ENCODE measurements at regions not wholly inside any gene's neighbourhood (a gene's known extent, or its start where the extent isn't known, plus 50 kb on each side); places are given as distances from the start of the nearest gene placed in this dataset.

- Mint-ChIP-seq H3K36me3 (ENCODE audit: low read depth) (no peaks in the 10 kb centered on the region), H3K9me3 (no peaks in the 10 kb centered on the region), H3K27ac (no peak overlapping the region), H3K27me3 (ENCODE audit: insufficient read depth) (peaks cover 2% of the 10 kb centered on the region), H3K4me1 (ENCODE audit: low read depth) (peaks cover 5% of the 10 kb centered on the region; the same call in 1 of the 2 replicates), H3K4me3 (no peak overlapping the region)
- no peak for DNase-seq
- TF ChIP-seq, protein P1, sequence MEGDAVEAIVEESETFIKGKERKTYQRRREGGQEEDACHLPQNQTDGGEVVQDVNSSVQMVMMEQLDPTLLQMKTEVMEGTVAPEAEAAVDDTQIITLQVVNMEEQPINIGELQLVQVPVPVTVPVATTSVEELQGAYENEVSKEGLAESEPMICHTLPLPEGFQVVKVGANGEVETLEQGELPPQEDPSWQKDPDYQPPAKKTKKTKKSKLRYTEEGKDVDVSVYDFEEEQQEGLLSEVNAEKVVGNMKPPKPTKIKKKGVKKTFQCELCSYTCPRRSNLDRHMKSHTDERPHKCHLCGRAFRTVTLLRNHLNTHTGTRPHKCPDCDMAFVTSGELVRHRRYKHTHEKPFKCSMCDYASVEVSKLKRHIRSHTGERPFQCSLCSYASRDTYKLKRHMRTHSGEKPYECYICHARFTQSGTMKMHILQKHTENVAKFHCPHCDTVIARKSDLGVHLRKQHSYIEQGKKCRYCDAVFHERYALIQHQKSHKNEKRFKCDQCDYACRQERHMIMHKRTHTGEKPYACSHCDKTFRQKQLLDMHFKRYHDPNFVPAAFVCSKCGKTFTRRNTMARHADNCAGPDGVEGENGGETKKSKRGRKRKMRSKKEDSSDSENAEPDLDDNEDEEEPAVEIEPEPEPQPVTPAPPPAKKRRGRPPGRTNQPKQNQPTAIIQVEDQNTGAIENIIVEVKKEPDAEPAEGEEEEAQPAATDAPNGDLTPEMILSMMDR (IDR thresholded peaks at IDR 0.05) = no peak
Observed at GRCh38 chr12:84785951-84786350, 126.6 kb downstream of the SLC6A15 start.

DNA sequence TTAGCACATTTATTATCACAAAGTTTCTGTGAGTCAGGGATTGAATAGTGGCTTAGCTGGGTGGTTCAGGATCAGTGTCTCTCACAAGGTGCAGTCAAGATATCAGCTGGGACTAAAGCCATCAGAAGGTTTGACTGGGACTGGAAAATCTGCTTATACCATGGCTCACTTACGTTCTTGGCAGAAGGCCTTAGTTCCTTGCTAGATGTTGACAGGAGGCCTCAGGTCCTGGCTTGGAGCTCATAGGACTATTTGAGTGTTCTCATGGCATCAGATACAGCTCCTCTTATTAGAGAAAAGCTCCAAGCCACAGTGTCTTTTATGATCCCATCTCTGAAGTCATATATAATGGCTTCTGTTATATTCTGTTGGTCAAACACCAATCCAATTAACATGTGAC, 127.3 kb downstream of the SLC6A15 start:
- no peaks in the 10 kb centered on the region for H3K4me1 Mint-ChIP-seq (ENCODE audit: low read depth)
- H3K4me3 Mint-ChIP-seq = no peak overlapping the region
- TF ChIP-seq, protein P1 (IDR thresholded peaks at IDR 0.05) = no peak

GRCh38 chr12:84779169-84779568, 133.4 kb downstream of the SLC6A15 start:
- Mint-ChIP-seq H3K4me1 (ENCODE audit: low read depth) (no peaks in the 10 kb centered on the region), H3K4me3 (no peak overlapping the region), H3K27me3 (ENCODE audit: insufficient read depth) (no peaks in the 10 kb centered on the region), H3K9me3 (no peaks in the 10 kb centered on the region), H3K36me3 (ENCODE audit: low read depth) (no peaks in the 10 kb centered on the region), H3K27ac (no peak overlapping the region)
- TF ChIP-seq, protein P1 (IDR thresholded peaks at IDR 0.05) = no peak
- DNase-seq = no peak

More for the DNA sequence above, 127.3 kb downstream of the SLC6A15 start:
- Mint-ChIP-seq H3K36me3 (ENCODE audit: low read depth) (no peaks in the 10 kb centered on the region), H3K27me3 (ENCODE audit: insufficient read depth) (peaks cover 2% of the 10 kb centered on the region), H3K9me3 (no peaks in the 10 kb centered on the region), H3K27ac (no peak overlapping the region)
- DNase-seq = no peak

DNA sequence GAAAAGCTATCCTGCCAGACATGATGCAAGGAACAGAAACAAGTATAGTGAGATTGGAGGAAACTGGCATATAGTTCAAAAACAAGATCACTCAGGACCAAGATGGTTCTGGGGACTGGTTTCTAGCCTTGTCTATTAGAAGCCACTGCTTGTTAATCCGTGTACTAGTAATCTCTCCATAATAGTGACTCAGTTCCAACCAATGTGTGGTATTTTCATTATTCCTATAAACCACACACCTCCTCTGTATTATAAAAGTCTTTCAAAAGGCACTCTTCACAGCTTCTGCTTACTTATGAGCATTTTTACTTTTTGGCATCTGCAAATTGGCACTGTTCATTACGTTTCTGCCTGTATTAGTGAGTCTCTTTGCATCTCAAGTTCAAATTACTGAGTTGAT, 140.3 kb downstream of the SLC6A15 start:
- peaks cover 4% of the 10 kb centered on the region; the same call in 1 of the 2 replicates for H3K27me3 Mint-ChIP-seq (ENCODE audit: insufficient read depth)
- TF ChIP-seq, protein P1 (IDR thresholded peaks at IDR 0.05) = no peak

GRCh38 chr12:84767079-84767478, 145.5 kb downstream of the SLC6A15 start:
- no peak overlapping the region for H3K27ac Mint-ChIP-seq
- no peaks in the 10 kb centered on the region for H3K9me3 Mint-ChIP-seq
- peaks cover 11% of the 10 kb centered on the region for H3K4me1 Mint-ChIP-seq (ENCODE audit: low read depth)
- H3K27me3 Mint-ChIP-seq (ENCODE audit: insufficient read depth) = peaks cover 4% of the 10 kb centered on the region
- TF ChIP-seq, protein P1 (IDR thresholded peaks at IDR 0.05) = no peak
- H3K36me3 Mint-ChIP-seq (ENCODE audit: low read depth) = no peaks in the 10 kb centered on the region
- no peak overlapping the region for H3K4me3 Mint-ChIP-seq
- no peak for DNase-seq

More for the DNA sequence above, 140.3 kb downstream of the SLC6A15 start:
- Mint-ChIP-seq H3K9me3 (no peaks in the 10 kb centered on the region), H3K4me1 (ENCODE audit: low read depth) (peaks cover 10% of the 10 kb centered on the region), H3K36me3 (ENCODE audit: low read depth) (no peaks in the 10 kb centered on the region), H3K27ac (no peak overlapping the region), H3K4me3 (no peak overlapping the region)
- DNase-seq = no peak

- H3K27ac Mint-ChIP-seq = no peak overlapping the region
- H3K36me3 Mint-ChIP-seq (ENCODE audit: low read depth) = no peaks in the 10 kb centered on the region
- peaks cover 4% of the 10 kb centered on the region for H3K27me3 Mint-ChIP-seq (ENCODE audit: insufficient read depth)
- H3K4me1 Mint-ChIP-seq (ENCODE audit: low read depth) = peaks cover 8% of the 10 kb centered on the region; the same call in 1 of the 2 replicates
- no peaks in the 10 kb centered on the region for H3K9me3 Mint-ChIP-seq
- H3K4me3 Mint-ChIP-seq = no peak overlapping the region
- no peak for DNase-seq
- TF ChIP-seq, protein P1 (IDR thresholded peaks at IDR 0.05) = no peak
Observed at GRCh38 chr12:84766375-84766774, 146.2 kb downstream of the SLC6A15 start.

Measured in HFFc6 (cell line).